ENCODE measurements at regions not wholly inside any gene's neighbourhood (a gene's known extent, or its start where the extent isn't known, plus 50 kb on each side); places are given as distances from the start of the nearest gene placed in this dataset.

GRCh38 chr14:83126076-83126475 is 1592.4 kb upstream of the SEL1L start:
- no peak for TF ChIP-seq CTCF (IDR thresholded peaks at IDR 0.05)
- TF ChIP-seq POLR2A (IDR thresholded peaks at IDR 0.05), result no peak
